Retinal pigment epithelial cell (primary cell): ENCODE measurements at regions not wholly inside any gene's neighbourhood (a gene's known extent, or its start where the extent isn't known, plus 50 kb on each side); places are given as distances from the start of the nearest gene placed in this dataset.
"Not testable (repeated sequence)": the region's sequence is repeated elsewhere in the genome, so short reads cannot be mapped to it uniquely, and the experiment has no call there.

ENCODE experiments used
- DNase-seq: peaks from one replicate; pipeline ENCODE4 v3.0.0-alpha.2; 2010; ENCODE audit warnings: low read depth
- H3K4me3 ChIP-seq: 2 replicates; pipeline ENCODE4 v1.5.1; 2011; ENCODE audit warnings: mild to moderate bottlenecking, low read length, control low read depth, moderate library complexity
- TF ChIP-seq, protein P1 (sequence below): conservative IDR thresholded peaks from 2 replicates; pipeline ENCODE4 v1.5.1; 2011; ENCODE audit warnings: low read depth, low read length, control low read depth, inconsistent platforms

DNA sequence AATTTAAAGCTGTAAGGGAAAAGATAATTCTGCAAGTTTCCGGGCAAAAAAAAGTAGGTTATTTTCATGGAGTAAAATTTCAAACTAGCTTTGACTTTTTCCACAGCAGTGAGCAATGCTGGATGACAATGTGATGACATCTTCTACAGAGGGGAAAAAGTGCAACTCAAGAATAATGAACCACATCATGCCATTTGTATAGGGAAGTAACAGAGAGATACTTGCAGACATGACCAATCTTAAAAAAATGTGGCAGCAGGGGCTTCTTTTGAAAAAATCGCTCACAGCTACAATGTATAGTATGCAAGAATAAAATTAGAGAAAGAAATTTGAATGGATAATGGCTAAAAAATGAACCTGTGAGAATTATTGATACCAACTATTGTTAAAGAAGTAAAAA lies 115.5 kb downstream of the DHRS2 start:
- no peak for DNase-seq
- TF ChIP-seq, protein P1, sequence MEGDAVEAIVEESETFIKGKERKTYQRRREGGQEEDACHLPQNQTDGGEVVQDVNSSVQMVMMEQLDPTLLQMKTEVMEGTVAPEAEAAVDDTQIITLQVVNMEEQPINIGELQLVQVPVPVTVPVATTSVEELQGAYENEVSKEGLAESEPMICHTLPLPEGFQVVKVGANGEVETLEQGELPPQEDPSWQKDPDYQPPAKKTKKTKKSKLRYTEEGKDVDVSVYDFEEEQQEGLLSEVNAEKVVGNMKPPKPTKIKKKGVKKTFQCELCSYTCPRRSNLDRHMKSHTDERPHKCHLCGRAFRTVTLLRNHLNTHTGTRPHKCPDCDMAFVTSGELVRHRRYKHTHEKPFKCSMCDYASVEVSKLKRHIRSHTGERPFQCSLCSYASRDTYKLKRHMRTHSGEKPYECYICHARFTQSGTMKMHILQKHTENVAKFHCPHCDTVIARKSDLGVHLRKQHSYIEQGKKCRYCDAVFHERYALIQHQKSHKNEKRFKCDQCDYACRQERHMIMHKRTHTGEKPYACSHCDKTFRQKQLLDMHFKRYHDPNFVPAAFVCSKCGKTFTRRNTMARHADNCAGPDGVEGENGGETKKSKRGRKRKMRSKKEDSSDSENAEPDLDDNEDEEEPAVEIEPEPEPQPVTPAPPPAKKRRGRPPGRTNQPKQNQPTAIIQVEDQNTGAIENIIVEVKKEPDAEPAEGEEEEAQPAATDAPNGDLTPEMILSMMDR, result no peak
- no peak overlapping the region for H3K4me3 ChIP-seq

DNA sequence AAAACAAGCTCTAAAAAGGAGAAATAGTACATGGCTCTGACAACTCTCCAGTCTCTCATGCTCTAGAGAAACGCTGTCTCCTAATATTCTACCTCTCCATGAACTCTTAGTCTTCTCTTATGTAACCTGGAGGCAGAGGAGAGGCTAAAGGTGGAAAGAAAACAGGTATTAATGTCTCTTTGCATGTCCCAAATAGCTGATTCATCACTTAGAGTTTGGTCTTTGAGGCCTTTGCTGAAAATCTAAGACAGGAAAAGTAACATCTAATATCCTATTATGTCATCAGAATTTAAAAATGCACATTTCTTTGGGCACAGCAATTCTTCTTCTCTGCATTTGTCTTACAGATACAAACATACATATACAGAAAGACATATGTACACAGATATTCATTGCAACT lies 127.2 kb downstream of the DHRS2 start:
- TF ChIP-seq, protein P1, result no peak
- H3K4me3 ChIP-seq, result no peak overlapping the region
- no peak for DNase-seq

DNA sequence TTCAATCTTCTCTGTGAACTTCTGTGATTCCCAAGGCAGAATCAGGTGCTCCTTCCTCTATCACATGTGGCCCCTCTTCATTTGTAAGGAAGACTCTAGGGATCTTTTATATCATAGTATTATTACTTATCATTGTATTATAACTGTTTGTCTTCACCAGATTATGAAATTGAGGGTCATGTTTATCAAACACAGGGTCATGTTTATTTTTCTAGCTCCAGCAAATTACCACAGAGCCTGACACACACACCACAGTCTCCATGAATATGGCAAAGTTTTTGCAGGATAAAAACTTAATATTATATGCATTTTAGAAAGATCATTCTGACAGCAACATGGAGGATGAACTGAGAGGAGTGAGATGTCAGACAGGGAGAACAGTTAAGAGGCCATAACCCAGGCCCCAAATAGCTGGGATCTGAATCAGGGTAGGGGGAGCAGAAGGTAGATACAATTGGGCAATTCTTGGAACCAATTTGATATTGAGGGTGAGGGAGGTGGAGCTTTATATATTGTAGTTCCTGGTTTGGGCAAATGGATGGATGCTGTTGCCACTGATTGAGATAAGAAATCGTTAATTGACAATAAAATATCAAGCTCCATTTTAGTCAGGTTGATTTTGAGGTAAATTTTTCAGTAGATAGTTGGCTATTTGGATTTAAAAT lies 130.7 kb downstream of the DHRS2 start:
- TF ChIP-seq, protein P1, result no peak
- DNase-seq, result no peak
- no peak overlapping the region for H3K4me3 ChIP-seq

DNA sequence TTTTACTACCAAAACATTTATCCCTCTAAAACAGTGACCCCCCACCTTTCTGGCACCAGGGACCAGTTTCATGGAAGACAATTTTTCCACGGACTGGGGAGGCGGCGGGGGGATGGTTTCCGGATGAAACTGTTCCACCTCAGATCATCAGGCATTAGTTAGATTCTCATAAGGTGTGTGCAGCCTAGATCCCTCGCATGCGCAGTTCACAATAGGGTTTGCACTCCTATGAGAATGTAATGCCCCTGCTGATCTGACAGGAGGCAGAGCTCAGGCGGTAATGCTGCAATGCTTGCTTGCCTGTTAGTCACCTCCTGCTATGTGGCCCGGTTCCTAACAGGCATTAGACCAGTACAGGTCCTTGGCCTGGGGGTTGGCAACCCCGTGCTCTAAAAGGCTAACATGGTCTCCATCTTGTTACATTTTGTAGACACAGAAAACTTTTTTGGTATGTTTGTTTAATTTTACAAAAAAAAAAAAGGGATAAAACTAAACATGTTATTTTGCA lies 133.1 kb downstream of the DHRS2 start:
- DNase-seq, H3K4me3 ChIP-seq: not testable (repeated sequence)

DNA sequence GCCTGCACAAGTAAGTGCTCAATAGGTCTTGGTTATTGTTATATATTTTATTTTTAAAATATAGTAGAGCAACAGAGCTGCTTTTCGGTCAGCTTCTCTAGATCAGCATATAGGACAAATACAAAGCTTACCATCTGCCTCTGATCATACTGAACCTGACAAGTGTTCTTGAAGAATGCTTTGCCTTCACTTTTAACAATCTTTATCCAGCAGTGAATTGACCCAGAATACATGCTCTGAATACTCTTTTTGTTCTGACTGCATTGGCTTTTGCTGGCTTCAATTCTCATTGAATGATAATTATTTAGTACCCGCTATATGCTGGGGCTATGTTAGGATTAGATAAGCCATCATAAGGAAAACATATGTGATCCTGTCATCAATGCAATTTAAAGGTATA lies 137.8 kb downstream of the DHRS2 start:
- no peak overlapping the region for H3K4me3 ChIP-seq
- TF ChIP-seq, protein P1, result no peak

DNA sequence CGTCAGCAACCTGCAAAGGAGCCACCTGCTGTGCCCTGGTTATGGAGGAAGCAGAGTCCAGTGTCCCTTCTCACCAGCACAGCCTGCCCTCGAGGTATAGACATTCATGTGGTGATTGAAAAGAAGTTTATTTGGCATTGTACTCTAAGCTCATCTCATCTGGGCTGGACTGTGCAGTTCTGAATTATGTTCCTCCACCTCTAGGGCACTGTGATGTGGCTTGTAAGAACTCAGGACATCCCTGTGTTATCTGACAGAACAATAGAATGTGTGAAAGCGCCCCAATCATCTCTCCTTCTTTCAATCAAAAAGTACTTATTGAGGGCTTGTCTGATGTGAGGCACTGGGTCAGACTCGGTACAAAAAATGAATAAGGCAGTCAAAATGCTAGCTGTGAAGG lies 140.1 kb downstream of the DHRS2 start:
- H3K4me3 ChIP-seq, result no peak overlapping the region
- TF ChIP-seq, protein P1, result no peak
- no peak for DNase-seq

More for the DNA sequence above, 137.8 kb downstream of the DHRS2 start:
- DNase-seq, result no peak

DNA sequence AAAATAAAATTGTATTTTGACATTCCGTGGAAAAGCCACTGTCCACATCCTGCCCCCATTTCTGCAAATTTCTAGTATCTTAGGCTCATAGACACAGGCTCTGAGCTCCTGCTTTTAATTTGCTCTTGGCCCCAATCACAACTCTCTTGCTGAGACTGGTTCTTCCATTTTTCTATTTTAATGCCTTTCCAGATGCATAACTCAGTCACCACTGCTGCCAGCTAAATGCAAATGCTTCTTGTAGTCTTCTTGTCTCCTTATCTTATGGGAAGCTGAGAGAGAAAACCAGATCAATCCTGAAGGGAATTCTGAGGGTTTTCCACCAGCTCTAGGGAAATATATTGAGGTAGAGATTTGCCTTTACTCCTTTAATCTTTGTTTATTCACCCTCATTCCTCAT lies 149.0 kb downstream of the DHRS2 start:
- H3K4me3 ChIP-seq, result no peak overlapping the region
- TF ChIP-seq, protein P1, result no peak
- DNase-seq, result no peak
